ENCODE measurements at regions not wholly inside any gene's neighbourhood (a gene's known extent, or its start where the extent isn't known, plus 50 kb on each side); places are given as distances from the start of the nearest gene placed in this dataset.

DNA sequence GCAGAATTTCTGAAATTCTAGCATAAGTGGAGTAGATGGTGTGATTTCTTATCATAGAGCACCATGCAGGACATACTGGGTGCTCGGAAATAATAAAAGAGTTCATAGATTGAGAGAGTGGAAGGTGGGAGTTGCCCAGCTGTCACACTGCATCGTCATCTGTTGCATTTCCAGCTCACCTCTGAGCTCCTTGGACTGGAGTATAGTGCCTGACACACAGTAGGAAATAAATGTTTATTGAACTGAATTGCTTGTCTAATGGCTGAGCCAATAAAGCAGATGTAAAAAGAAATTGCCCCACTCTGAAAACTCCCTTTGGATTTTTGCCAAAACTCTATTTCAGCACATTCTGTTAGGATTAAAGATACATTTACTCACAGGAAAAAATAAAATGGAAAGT lies 108.9 kb upstream of the UBE2E1 start:
- DNase-seq (ENCODE audit: low spot score in 2 of 2): no peak
- H3K27ac ChIP-seq: no peak overlapping the region
- no peaks in the 10 kb centered on the region for H3K4me1 ChIP-seq
- H3K36me3 ChIP-seq: no peaks in the 10 kb centered on the region
- H3K27me3 ChIP-seq: no peaks in the 10 kb centered on the region
- no peaks in the 10 kb centered on the region for H3K9me3 ChIP-seq
- intact Hi-C loops (cut with DNase I; ENCODE audit: low total_unique reads): no loop called here
- TF ChIP-seq POLR2A (IDR thresholded peaks at IDR 0.05): no peak
- no peak for TF ChIP-seq POLR2AphosphoS5 (IDR thresholded peaks at IDR 0.05)
- TF ChIP-seq, protein P1, sequence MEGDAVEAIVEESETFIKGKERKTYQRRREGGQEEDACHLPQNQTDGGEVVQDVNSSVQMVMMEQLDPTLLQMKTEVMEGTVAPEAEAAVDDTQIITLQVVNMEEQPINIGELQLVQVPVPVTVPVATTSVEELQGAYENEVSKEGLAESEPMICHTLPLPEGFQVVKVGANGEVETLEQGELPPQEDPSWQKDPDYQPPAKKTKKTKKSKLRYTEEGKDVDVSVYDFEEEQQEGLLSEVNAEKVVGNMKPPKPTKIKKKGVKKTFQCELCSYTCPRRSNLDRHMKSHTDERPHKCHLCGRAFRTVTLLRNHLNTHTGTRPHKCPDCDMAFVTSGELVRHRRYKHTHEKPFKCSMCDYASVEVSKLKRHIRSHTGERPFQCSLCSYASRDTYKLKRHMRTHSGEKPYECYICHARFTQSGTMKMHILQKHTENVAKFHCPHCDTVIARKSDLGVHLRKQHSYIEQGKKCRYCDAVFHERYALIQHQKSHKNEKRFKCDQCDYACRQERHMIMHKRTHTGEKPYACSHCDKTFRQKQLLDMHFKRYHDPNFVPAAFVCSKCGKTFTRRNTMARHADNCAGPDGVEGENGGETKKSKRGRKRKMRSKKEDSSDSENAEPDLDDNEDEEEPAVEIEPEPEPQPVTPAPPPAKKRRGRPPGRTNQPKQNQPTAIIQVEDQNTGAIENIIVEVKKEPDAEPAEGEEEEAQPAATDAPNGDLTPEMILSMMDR (IDR thresholded peaks at IDR 0.05): no peak
- H3K4me3 ChIP-seq: no peak overlapping the region

GRCh38 chr3:23697416-23697815 lies 108.3 kb upstream of the UBE2E1 start:
- DNase-seq (ENCODE audit: low spot score in 2 of 2): no peak
- no peak for TF ChIP-seq POLR2A (IDR thresholded peaks at IDR 0.05)
- intact Hi-C loops (cut with DNase I; ENCODE audit: low total_unique reads): no loop called here
- Histone ChIP-seq H3K9me3 (no peaks in the 10 kb centered on the region), H3K27ac (no peak overlapping the region), H3K4me1 (no peaks in the 10 kb centered on the region), H3K36me3 (no peaks in the 10 kb centered on the region), H3K27me3 (no peaks in the 10 kb centered on the region), H3K4me3 (no peak overlapping the region)

DNA sequence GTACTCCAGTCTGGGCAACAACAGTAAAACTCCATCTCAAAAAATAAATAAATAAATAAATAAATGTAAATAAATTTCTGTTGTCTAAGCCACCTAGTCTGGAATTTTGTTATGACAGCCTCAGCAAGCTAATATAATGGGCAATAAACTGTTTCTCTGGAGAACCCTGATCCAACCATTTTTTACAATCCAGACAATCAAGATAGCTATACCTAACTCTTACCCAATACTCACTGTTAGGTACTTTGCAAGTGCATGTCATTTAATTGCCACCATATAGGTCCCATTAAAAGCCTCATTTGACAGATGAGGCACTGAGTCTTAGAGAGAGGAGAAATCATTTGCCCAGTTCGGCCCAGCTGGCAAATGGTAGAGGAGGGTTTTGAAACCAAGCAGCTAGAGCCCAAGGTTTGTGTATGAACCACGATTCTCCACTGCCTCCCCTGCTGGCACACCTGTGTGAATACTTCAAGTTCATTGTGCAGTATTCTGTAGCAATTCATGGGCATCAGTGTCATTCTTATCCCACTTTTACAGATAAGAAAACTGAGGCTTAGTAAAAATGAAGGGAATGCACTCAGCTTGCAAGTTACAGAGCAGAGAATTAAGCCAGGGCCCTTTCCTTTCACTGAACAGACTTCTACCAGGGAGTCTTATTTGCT lies 107.0 kb upstream of the UBE2E1 start:
- no peak overlapping the region for H3K4me3 ChIP-seq
- no peak for DNase-seq (ENCODE audit: low spot score in 2 of 2)
- no peaks in the 10 kb centered on the region for H3K36me3 ChIP-seq
- intact Hi-C loops (cut with DNase I; ENCODE audit: low total_unique reads): no loop called here
- H3K9me3 ChIP-seq: no peaks in the 10 kb centered on the region
- H3K27ac ChIP-seq: no peak overlapping the region
- no peaks in the 10 kb centered on the region for H3K4me1 ChIP-seq
- H3K27me3 ChIP-seq: no peaks in the 10 kb centered on the region
- TF ChIP-seq, protein P1 (IDR thresholded peaks at IDR 0.05): no peak
- TF ChIP-seq POLR2A (IDR thresholded peaks at IDR 0.05) (no peak), POLR2AphosphoS5 (IDR thresholded peaks at IDR 0.05) (no peak)

DNA sequence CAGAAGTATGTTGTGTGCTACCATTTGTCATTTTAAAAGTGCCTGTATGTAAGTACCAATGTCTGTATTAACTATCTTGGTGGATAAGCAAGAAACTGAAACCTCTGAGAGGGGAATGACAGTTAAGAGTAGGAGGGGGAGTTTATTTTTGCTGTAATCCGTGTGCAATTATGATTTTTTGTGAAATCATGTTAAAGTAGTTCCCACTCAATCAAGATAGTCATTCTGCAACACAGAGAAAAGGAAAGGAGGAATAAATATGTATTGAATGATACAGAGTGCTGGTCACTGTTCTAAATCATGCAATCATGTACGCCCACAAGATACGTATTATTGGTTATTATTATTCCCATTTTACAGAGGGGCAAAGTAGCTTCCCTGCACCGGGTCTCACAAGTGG lies 105.1 kb upstream of the UBE2E1 start:
- DNase-seq (ENCODE audit: low spot score in 2 of 2): no peak
- TF ChIP-seq POLR2A (IDR thresholded peaks at IDR 0.05) (no peak), POLR2AphosphoS5 (IDR thresholded peaks at IDR 0.05) (no peak)
- TF ChIP-seq, protein P1 (IDR thresholded peaks at IDR 0.05): no peak
- Histone ChIP-seq H3K27ac (no peak overlapping the region), H3K4me1 (no peaks in the 10 kb centered on the region), H3K27me3 (no peaks in the 10 kb centered on the region), H3K4me3 (no peak overlapping the region), H3K36me3 (no peaks in the 10 kb centered on the region), H3K9me3 (no peaks in the 10 kb centered on the region)
- intact Hi-C loops (cut with DNase I; ENCODE audit: low total_unique reads): no loop called here

GRCh38 chr3:23701716-23702597 lies 103.8 kb upstream of the UBE2E1 start:
- DNase-seq (ENCODE audit: low spot score in 2 of 2): no peak
- H3K27me3 ChIP-seq: no peaks in the 10 kb centered on the region
- no peak overlapping the region for H3K27ac ChIP-seq
- intact Hi-C loops (cut with DNase I; ENCODE audit: low total_unique reads): no loop called here
- no peak overlapping the region for H3K4me3 ChIP-seq
- H3K4me1 ChIP-seq: no peaks in the 10 kb centered on the region
- no peaks in the 10 kb centered on the region for H3K36me3 ChIP-seq
- TF ChIP-seq, protein P1 (IDR thresholded peaks at IDR 0.05): no peak
- no peak for TF ChIP-seq POLR2A (IDR thresholded peaks at IDR 0.05)
- TF ChIP-seq POLR2AphosphoS5 (IDR thresholded peaks at IDR 0.05): no peak
- H3K9me3 ChIP-seq: no peaks in the 10 kb centered on the region

Data from breast epithelium (tissue), 4 donors.